Liver (tissue), 8 donors: ENCODE measurements at regions not wholly inside any gene's neighbourhood (a gene's known extent, or its start where the extent isn't known, plus 50 kb on each side); places are given as distances from the start of the nearest gene placed in this dataset.

Source experiments
- DNase-seq: peaks from one replicate; pipeline ENCODE4 v3.0.0-alpha.2; 2017; ENCODE audit warnings: low spot score
- H3K27ac ChIP-seq, 2 donors: one replicate each; pipeline ENCODE4 v1.7.0; 2013; ENCODE audit warnings: inconsistent platforms in 2 of 2, low read length in 2 of 2, control low read depth in 1 of 2, low read depth in 1 of 2, mild to moderate bottlenecking in 1 of 2
- H3K27me3 ChIP-seq, 4 donors: one replicate each; pipeline versions ENCODE4 v1.6.1 to v1.7.0; 2013; ENCODE audit warnings: low read length in 3 of 4, inconsistent platforms in 1 of 4, mild to moderate bottlenecking in 1 of 4, moderate library complexity in 1 of 4; ENCODE audit not compliant: control insufficient read depth in 4 of 4, insufficient read depth in 4 of 4
- H3K36me3 ChIP-seq, 4 donors: one replicate each; pipeline versions ENCODE4 v1.6.1 to v1.7.0; 2013; ENCODE audit warnings: low read length in 3 of 4, mild to moderate bottlenecking in 3 of 4, low read depth in 1 of 4, moderate library complexity in 1 of 4; ENCODE audit not compliant: control insufficient read depth in 4 of 4, insufficient read depth in 3 of 4
- H3K4me1 ChIP-seq, 4 donors: one replicate each; pipeline versions ENCODE4 v1.6.1 to v1.7.0; 2013; ENCODE audit warnings: low read length in 3 of 4, mild to moderate bottlenecking in 3 of 4, moderate library complexity in 1 of 4; ENCODE audit not compliant: control insufficient read depth in 4 of 4, insufficient read depth in 4 of 4
- H3K4me3 ChIP-seq, 3 donors: one replicate each; pipeline versions ENCODE4 v1.6.1 to v1.7.0; 2013; ENCODE audit warnings: low read length in 3 of 3, control low read depth in 1 of 3, low read depth in 1 of 3, mild to moderate bottlenecking in 1 of 3
- H3K9ac ChIP-seq, 2 donors: one replicate each; pipeline ENCODE4 v1.7.0; 2013; ENCODE audit warnings: low read length in 2 of 2, mild to moderate bottlenecking in 2 of 2, moderate library complexity in 2 of 2, control low read depth in 1 of 2, low read depth in 1 of 2
- H3K9me3 ChIP-seq, 4 donors: one replicate each; pipeline versions ENCODE4 v1.6.1 to v1.7.0; 2013; ENCODE audit warnings: low read length in 3 of 4; ENCODE audit not compliant: control insufficient read depth in 4 of 4
- ATF3 ChIP-seq: IDR thresholded peaks from 2 replicates; pipeline ENCODE4 v1.6.1; 2016; ENCODE audit warnings: antibody characterized with exemption
- EGR1 ChIP-seq, 2 donors: IDR thresholded peaks; 2 replicates each; pipeline ENCODE4 v1.6.1; 2016 to 2018; ENCODE audit warnings: antibody characterized with exemption in 2 of 2, low read depth in 2 of 2
- FOXA1 ChIP-seq: IDR thresholded peaks from 2 replicates; pipeline ENCODE4 v1.6.1; 2016; ENCODE audit warnings: antibody characterized with exemption
- FOXA2 ChIP-seq: IDR thresholded peaks from 2 replicates; pipeline ENCODE4 v1.6.1; 2016; ENCODE audit warnings: antibody characterized with exemption
- GABPA ChIP-seq, 2 donors: IDR thresholded peaks in 1 of 2; conservative IDR thresholded peaks in 1 of 2; 2 replicates each; pipeline ENCODE4 v1.6.1; 2016; ENCODE audit warnings: antibody characterized with exemption in 2 of 2, mild to moderate bottlenecking in 1 of 2, moderate library complexity in 1 of 2
- HNF4A ChIP-seq, 2 donors: conservative IDR thresholded peaks; 2 replicates each; pipeline ENCODE4 v1.6.1; 2016; ENCODE audit warnings: antibody characterized with exemption in 2 of 2, mild to moderate bottlenecking in 2 of 2
- HNF4G ChIP-seq: IDR thresholded peaks from 2 replicates; pipeline ENCODE4 v1.6.1; 2016; ENCODE audit warnings: antibody characterized with exemption
- JUND ChIP-seq, 2 donors: IDR thresholded peaks; 2 replicates each; pipeline ENCODE4 v1.6.1; 2016; ENCODE audit warnings: antibody characterized with exemption in 2 of 2
- MAX ChIP-seq: IDR thresholded peaks from 2 replicates; pipeline ENCODE4 v1.6.1; 2016; ENCODE audit warnings: antibody characterized with exemption
- NR2F2 ChIP-seq: IDR thresholded peaks from 2 replicates; pipeline ENCODE4 v1.6.1; 2016; ENCODE audit warnings: antibody characterized with exemption
- RAD21 ChIP-seq, 2 donors: IDR thresholded peaks; 2 replicates each; pipeline ENCODE4 v1.6.1; 2016; ENCODE audit warnings: antibody characterized with exemption in 2 of 2, mild to moderate bottlenecking in 2 of 2
- RXRA ChIP-seq, 2 donors: IDR thresholded peaks; 2 replicates each; pipeline ENCODE4 v1.6.1; 2017 to 2018; ENCODE audit warnings: antibody characterized with exemption in 2 of 2, mild to moderate bottlenecking in 1 of 2
- SP1 ChIP-seq: IDR thresholded peaks from 2 replicates; pipeline ENCODE4 v1.6.1; 2018; ENCODE audit warnings: antibody characterized with exemption, mild to moderate bottlenecking
- TAF1 ChIP-seq: conservative IDR thresholded peaks from 2 replicates; pipeline ENCODE4 v1.6.1; 2016; ENCODE audit warnings: antibody characterized with exemption, mild to moderate bottlenecking
- YY1 ChIP-seq: IDR thresholded peaks from 2 replicates; pipeline ENCODE4 v1.6.1; 2016; ENCODE audit warnings: antibody characterized with exemption, mild to moderate bottlenecking
- ZBTB33 ChIP-seq: IDR thresholded peaks from 2 replicates; pipeline ENCODE4 v1.6.1; 2016; ENCODE audit warnings: antibody characterized with exemption
- WGBS: extraction: QIAGEN DNeasy Blood & Tissue Kit; methylation state at CpG from one replicate; pipeline ENCODE4 v1.1.7; 2013; 5-methylcytosine and 5-hydroxymethylcytosine counted together
- TF ChIP-seq, protein P1 (sequence below): fragments of 150-350 bp; IDR thresholded peaks from 2 replicates; pipeline ENCODE4 v1.5.1; 2017; ENCODE audit warnings: improper control_type of control experiment, low read depth, low read length; ENCODE audit not compliant: missing input control
- TF ChIP-seq, protein P2 (sequence below): IDR thresholded peaks from 2 replicates; pipeline ENCODE4 v1.6.1; 2016; ENCODE audit warnings: antibody characterized with exemption, mild to moderate bottlenecking
- donor health status: healthy.
- donor health status: healthy.
- donor health status: healthy.
- donor health status: healthy.
- donor health status: healthy.

DNA sequence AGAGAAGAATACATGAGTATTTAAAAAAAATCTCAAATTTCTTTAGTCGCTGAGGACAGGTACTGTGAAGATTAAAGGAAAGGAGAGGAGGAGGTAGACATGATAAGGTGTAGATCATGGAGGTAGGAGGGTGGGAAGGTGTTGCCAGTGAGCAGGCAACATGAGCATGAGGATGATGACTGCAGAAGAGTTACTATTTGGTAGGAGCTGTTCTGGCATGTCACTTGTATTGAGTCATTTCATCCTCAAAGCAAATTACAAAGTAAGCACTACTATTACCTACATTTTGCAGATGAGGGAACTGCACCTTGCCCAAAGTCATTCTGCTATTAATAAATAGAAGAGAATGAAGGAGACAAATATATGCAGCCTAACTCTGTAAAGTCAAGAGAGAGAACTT, 435.8 kb upstream of the KLF12 start:
- peaks cover 0 to 4% (median under 1%) of the 10 kb centered on the region in 4 donors for H3K27me3 ChIP-seq
- no peak overlapping the region for H3K9ac ChIP-seq
- no peak overlapping the region for H3K4me3 ChIP-seq
- TF ChIP-seq, protein P1, sequence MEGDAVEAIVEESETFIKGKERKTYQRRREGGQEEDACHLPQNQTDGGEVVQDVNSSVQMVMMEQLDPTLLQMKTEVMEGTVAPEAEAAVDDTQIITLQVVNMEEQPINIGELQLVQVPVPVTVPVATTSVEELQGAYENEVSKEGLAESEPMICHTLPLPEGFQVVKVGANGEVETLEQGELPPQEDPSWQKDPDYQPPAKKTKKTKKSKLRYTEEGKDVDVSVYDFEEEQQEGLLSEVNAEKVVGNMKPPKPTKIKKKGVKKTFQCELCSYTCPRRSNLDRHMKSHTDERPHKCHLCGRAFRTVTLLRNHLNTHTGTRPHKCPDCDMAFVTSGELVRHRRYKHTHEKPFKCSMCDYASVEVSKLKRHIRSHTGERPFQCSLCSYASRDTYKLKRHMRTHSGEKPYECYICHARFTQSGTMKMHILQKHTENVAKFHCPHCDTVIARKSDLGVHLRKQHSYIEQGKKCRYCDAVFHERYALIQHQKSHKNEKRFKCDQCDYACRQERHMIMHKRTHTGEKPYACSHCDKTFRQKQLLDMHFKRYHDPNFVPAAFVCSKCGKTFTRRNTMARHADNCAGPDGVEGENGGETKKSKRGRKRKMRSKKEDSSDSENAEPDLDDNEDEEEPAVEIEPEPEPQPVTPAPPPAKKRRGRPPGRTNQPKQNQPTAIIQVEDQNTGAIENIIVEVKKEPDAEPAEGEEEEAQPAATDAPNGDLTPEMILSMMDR = no peak
- TF ChIP-seq HNF4A (conservative IDR thresholded peaks at IDR 0.05) (no peak), HNF4G (no peak), TAF1 (no peak), RAD21 (IDR thresholded peaks at IDR 0.05) (no peak), GABPA (IDR thresholded peaks at IDR 0.05 in 1 of 2, conservative IDR thresholded peaks at IDR 0.05 in 1 of 2) (no peak), FOXA1 (no peak), MAX (no peak), YY1 (no peak), RXRA (IDR thresholded peaks at IDR 0.05) (no peak), SP1 (no peak), ZBTB33 (no peak), FOXA2 (no peak), ATF3 (no peak), EGR1 (IDR thresholded peaks at IDR 0.05; ENCODE audit: low read depth in 2 of 2) (no peak), NR2F2 (no peak), JUND (IDR thresholded peaks at IDR 0.05) (no peak)
- TF ChIP-seq, protein P2, sequence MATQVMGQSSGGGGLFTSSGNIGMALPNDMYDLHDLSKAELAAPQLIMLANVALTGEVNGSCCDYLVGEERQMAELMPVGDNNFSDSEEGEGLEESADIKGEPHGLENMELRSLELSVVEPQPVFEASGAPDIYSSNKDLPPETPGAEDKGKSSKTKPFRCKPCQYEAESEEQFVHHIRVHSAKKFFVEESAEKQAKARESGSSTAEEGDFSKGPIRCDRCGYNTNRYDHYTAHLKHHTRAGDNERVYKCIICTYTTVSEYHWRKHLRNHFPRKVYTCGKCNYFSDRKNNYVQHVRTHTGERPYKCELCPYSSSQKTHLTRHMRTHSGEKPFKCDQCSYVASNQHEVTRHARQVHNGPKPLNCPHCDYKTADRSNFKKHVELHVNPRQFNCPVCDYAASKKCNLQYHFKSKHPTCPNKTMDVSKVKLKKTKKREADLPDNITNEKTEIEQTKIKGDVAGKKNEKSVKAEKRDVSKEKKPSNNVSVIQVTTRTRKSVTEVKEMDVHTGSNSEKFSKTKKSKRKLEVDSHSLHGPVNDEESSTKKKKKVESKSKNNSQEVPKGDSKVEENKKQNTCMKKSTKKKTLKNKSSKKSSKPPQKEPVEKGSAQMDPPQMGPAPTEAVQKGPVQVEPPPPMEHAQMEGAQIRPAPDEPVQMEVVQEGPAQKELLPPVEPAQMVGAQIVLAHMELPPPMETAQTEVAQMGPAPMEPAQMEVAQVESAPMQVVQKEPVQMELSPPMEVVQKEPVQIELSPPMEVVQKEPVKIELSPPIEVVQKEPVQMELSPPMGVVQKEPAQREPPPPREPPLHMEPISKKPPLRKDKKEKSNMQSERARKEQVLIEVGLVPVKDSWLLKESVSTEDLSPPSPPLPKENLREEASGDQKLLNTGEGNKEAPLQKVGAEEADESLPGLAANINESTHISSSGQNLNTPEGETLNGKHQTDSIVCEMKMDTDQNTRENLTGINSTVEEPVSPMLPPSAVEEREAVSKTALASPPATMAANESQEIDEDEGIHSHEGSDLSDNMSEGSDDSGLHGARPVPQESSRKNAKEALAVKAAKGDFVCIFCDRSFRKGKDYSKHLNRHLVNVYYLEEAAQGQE = no peak
- no peak for DNase-seq
- 88% methylated on average over 1 of the region's 1 CpG for WGBS
- H3K9me3 ChIP-seq = no peaks in the 10 kb centered on the region
- no peaks in the 10 kb centered on the region for H3K4me1 ChIP-seq
- H3K27ac ChIP-seq = no peak overlapping the region
- H3K36me3 ChIP-seq = no peaks in the 10 kb centered on the region
